GM12875 (cell line): ENCODE measurements at regions not wholly inside any gene's neighbourhood (a gene's known extent, or its start where the extent isn't known, plus 50 kb on each side); places are given as distances from the start of the nearest gene placed in this dataset.

Source experiments
- H3K4me3 ChIP-seq: one replicate; pipeline ENCODE4 v1.5.1; 2011; ENCODE audit warnings: low read depth, low read length, control low read depth
- TF ChIP-seq, protein P1 (sequence below): IDR thresholded peaks from 2 replicates; pipeline ENCODE4 v1.5.1; 2011; ENCODE audit warnings: low read depth, mild to moderate bottlenecking, control low read depth, inconsistent platforms, low read length, moderate library complexity, borderline replicate concordance; ENCODE audit not compliant: insufficient read depth

DNA sequence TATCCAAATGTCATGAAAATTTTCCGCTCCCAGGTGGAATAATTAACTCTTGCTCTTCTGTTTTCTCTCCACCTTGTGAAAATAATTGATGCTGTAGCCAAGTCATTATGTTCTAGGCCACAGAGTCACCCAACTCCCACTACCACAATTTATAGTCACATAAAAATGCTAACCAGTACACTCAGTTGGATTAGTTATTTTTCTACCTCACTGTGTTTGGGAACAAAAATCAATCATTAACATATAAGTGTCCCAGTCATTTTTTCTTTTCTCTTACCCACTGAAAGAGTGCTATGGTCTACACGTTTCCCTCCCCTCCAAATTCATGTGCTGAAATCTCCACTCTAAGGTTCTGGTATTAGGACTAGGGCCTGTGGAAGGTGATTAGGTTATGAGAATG is 255.6 kb upstream of the LMCD1 start:
- TF ChIP-seq, protein P1, sequence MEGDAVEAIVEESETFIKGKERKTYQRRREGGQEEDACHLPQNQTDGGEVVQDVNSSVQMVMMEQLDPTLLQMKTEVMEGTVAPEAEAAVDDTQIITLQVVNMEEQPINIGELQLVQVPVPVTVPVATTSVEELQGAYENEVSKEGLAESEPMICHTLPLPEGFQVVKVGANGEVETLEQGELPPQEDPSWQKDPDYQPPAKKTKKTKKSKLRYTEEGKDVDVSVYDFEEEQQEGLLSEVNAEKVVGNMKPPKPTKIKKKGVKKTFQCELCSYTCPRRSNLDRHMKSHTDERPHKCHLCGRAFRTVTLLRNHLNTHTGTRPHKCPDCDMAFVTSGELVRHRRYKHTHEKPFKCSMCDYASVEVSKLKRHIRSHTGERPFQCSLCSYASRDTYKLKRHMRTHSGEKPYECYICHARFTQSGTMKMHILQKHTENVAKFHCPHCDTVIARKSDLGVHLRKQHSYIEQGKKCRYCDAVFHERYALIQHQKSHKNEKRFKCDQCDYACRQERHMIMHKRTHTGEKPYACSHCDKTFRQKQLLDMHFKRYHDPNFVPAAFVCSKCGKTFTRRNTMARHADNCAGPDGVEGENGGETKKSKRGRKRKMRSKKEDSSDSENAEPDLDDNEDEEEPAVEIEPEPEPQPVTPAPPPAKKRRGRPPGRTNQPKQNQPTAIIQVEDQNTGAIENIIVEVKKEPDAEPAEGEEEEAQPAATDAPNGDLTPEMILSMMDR = no peak
- H3K4me3 ChIP-seq = no peak overlapping the region

DNA sequence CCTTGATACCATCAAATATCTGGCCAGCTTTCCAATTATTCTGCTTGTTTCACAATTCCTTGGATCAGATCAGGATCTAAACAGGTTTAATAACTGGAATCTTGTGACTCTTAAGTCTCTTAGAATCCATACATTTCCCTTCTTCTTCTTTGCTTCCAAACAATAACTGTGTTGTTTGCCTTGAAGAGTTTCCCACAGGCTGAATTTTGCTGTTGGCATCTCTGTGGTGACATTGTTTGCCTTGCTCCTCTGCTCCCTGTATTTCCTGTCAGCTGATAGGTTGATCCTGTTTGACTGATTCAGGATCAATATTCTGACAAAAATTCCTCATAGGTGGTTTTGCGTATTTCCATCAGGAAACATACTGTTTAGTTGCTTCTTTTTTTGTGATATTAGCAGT is 248.4 kb upstream of the LMCD1 start:
- H3K4me3 ChIP-seq = no peak overlapping the region
- TF ChIP-seq, protein P1 = no peak

DNA sequence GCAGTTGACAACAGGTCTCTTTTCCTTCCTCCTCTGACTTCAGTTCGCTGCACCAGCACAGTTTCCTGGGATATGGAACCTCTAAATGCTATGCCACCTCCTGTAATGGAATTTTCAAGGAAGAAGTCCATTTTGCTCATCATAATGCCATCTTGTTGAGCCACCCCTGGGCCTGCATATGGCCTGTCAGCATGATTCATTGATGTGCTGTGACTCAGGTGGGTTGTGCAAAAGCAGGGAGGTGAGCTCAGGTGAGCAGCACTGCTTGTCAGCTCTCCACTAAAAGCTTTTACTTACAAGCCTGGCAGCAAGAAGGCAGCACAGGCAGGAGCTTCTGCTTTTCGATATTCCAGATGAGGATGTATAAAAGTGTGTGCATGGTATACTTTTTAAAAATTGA is 247.1 kb upstream of the LMCD1 start:
- H3K4me3 ChIP-seq = no peak overlapping the region

DNA sequence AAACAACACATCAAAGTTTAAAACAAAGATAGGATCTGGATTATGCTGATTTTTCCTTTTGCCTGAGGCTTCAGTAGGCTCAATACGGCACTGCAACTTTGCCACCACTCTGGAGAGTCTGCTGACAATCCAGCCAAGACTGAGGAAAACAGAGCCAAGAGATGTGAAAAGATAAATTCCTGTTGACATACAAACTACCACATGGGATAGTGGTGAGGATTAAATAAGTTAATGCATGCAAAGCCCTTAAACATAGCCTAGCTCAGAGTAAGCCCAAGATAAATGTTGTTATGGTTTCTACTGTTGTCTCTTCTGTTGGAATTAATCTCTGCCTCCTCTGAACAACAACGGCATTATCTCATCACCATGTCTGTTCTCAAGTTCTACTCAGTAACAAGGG is 245.9 kb upstream of the LMCD1 start:
- H3K4me3 ChIP-seq = no peak overlapping the region
- TF ChIP-seq, protein P1 = no peak

More for the DNA sequence above, 247.1 kb upstream of the LMCD1 start:
- TF ChIP-seq, protein P1 = no peak

DNA sequence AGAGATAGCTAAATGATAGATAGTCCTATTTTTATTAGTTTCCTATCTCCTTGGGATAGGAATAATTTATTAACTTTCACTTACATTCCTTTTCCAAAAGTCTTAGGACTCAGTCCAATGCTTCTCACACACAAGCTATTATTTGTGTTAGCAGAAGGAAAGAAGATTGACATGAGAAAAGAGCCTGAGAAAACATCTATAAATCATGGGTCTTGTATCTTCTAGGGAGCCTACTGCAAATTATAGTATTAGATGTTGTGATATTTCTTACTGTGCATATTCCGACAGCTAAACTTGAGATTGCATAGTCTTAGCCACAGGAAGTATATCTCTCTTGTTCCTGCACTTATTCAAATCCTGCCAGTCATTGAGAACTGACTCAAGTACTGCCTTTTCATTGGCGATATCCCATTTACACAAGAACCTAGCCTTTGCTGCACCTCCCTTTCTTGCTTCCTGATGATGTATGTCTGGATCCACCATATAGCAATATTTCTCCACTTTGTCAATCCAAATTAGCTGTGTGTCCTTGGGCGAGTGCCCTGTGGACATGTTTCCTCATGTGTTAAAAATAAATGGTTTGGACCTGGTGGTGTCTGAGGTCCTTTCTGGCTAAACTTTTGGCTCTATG is 245.1 kb upstream of the LMCD1 start:
- no peak overlapping the region for H3K4me3 ChIP-seq
- TF ChIP-seq, protein P1 = no peak

DNA sequence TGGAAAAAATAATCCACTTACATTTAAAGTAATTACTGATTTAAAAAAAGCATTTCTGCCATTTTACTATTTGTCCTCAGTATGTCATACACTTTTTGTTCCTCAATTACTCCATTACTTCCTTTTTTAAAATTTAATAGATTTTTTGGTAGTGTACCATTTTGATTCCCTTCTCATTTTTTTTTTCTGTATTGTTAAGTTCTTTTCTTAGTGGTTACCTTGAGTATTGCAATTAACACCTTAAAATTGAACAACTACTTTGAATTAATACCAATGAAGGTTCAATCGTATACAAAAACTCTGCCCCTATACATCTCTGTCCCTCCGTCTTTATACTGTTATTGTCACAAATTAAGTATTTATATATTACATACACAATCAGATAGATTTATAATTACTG is 240.6 kb upstream of the LMCD1 start:
- TF ChIP-seq, protein P1 = no peak
- no peak overlapping the region for H3K4me3 ChIP-seq

DNA sequence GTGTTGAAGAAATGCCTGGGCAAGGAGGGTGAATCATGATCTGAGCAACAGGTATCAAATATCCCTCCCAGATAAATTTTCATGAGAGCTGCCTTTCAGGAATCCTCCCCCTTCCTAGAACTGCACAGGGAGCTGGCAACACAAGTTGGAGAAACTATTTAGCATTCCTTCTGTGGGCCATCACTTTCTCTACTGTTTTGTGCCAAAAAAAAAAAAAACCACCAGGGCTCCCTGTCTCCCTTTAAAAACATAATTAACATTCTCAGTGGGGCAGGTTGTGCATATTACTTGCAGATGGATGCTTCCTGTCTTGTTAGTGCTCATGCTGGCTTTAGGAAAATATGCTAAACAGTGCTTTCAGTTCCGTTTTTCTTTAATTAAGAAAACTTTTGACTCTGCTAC is 234.9 kb upstream of the LMCD1 start:
- no peak overlapping the region for H3K4me3 ChIP-seq
- TF ChIP-seq, protein P1 = no peak
